Stimulated activated naive CD8-positive, alpha-beta T cell treated with anti-CD3 and anti-CD28 coated beads, Interleukin-15, Interleukin-2, amounts not matched to agents 100 U/mL and 50 U/mL, for 24 hours (primary cell): ENCODE measurements at regions not wholly inside any gene's neighbourhood (a gene's known extent, or its start where the extent isn't known, plus 50 kb on each side); places are given as distances from the start of the nearest gene placed in this dataset.

ENCODE experiments used
- ATAC-seq: fragments of 150-1000 bp; cut with Tn5 transposase; one replicate; pipeline ENCODE4 v1.10.0; 2021
- DNase-seq: peaks from one replicate; pipeline ENCODE4 v3.0.0; 2021

- DNase-seq (no peak), ATAC-seq (no peak)
Observed at GRCh38 chr11:80593648-80594374, 1153.0 kb upstream of the TENM4 start.

- DNase-seq: no peak
- no peak for ATAC-seq
Observed at GRCh38 chr11:80592546-80592945, 1151.7 kb upstream of the TENM4 start.

- DNase-seq (no peak), ATAC-seq (no peak)
Observed at GRCh38 chr11:80587906-80588305, 1147.1 kb upstream of the TENM4 start.

GRCh38 chr11:80586464-80586863 lies 1145.6 kb upstream of the TENM4 start:
- no peak for ATAC-seq
- no peak for DNase-seq

GRCh38 chr11:80584661-80585060 lies 1143.8 kb upstream of the TENM4 start:
- ATAC-seq: no peak
- no peak for DNase-seq

GRCh38 chr11:80569832-80570231 lies 1129.0 kb upstream of the TENM4 start:
- no peak for DNase-seq
- no peak for ATAC-seq

- ATAC-seq (no peak), DNase-seq (no peak)
Observed at GRCh38 chr11:80565231-80565630, 1124.4 kb upstream of the TENM4 start.

- no peak for DNase-seq
- ATAC-seq: no peak
Observed at GRCh38 chr11:80562523-80563125, 1121.8 kb upstream of the TENM4 start.

GRCh38 chr11:80559942-80560341 lies 1119.1 kb upstream of the TENM4 start:
- no peak for ATAC-seq
- no peak for DNase-seq

- DNase-seq (no peak), ATAC-seq (no peak)
Observed at GRCh38 chr11:80553565-80553964, 1112.7 kb upstream of the TENM4 start.

GRCh38 chr11:80542704-80543103 lies 1101.9 kb upstream of the TENM4 start:
- ATAC-seq (no peak), DNase-seq (no peak)

- ATAC-seq (no peak), DNase-seq (no peak)
Observed at GRCh38 chr11:80538040-80538439, 1097.2 kb upstream of the TENM4 start.

- ATAC-seq (no peak), DNase-seq (no peak)
Observed at GRCh38 chr11:80533463-80533862, 1092.6 kb upstream of the TENM4 start.

GRCh38 chr11:80532633-80533232 lies 1091.9 kb upstream of the TENM4 start:
- no peak for DNase-seq

GRCh38 chr11:80529726-80530125 lies 1088.9 kb upstream of the TENM4 start:
- ATAC-seq: no peak
- no peak for DNase-seq

More at GRCh38 chr11:80532633-80533232, 1091.9 kb upstream of the TENM4 start:
- no peak for ATAC-seq

GRCh38 chr11:80525663-80526405 lies 1085.0 kb upstream of the TENM4 start:
- DNase-seq (no peak), ATAC-seq (no peak)

- ATAC-seq (no peak), DNase-seq (no peak)
Observed at GRCh38 chr11:80524349-80524748, 1083.5 kb upstream of the TENM4 start.

GRCh38 chr11:80523057-80523456 lies 1082.2 kb upstream of the TENM4 start:
- DNase-seq (no peak), ATAC-seq (no peak)

- ATAC-seq: no peak
Observed at GRCh38 chr11:80521592-80521991, 1080.8 kb upstream of the TENM4 start.

GRCh38 chr11:80520507-80520887 lies 1079.7 kb upstream of the TENM4 start:
- DNase-seq (no peak), ATAC-seq (no peak)

More at GRCh38 chr11:80521592-80521991, 1080.8 kb upstream of the TENM4 start:
- DNase-seq: no peak

- no peak for ATAC-seq
Observed at GRCh38 chr11:80519596-80520506, 1079.0 kb upstream of the TENM4 start.

GRCh38 chr11:80517701-80518100 lies 1076.9 kb upstream of the TENM4 start:
- DNase-seq: no peak

More at GRCh38 chr11:80519596-80520506, 1079.0 kb upstream of the TENM4 start:
- DNase-seq: no peak

More at GRCh38 chr11:80517701-80518100, 1076.9 kb upstream of the TENM4 start:
- no peak for ATAC-seq
